GM19328 (cell line): ENCODE measurements at regions not wholly inside any gene's neighbourhood (a gene's known extent, or its start where the extent isn't known, plus 50 kb on each side); places are given as distances from the start of the nearest gene placed in this dataset.
"Not testable (repeated sequence)": the region's sequence is repeated elsewhere in the genome, so short reads cannot be mapped to it uniquely, and the experiment has no call there.

Experiments used
- ATAC-seq: cut with Tn5 transposase; IDR thresholded peaks from one replicate; pipeline ENCODE4 v1.9.1; 2021; ENCODE audit warnings: mild to moderate bottlenecking, moderate library complexity; ENCODE audit not compliant: unreplicated experiment

DNA sequence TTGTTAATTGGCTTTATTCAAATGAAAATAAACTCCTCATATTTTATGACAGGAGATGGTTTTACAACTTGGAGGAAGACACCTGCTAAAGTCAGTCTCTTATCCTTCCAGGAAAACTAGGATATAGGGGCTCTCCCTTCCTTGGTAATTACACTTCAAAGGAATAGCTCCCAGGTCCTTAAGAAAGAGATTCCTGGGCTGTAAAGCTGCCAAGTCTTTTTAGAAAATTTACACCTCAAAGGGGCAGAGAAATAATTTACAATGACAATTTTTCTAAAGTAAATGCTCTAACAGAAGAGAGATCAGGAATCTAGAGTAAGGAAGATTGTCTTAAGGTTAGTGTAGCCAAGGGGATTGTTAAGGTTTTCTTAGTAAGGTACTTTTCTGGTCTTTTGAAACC is 1359.0 kb downstream of the OLFM4 start:
- ATAC-seq = no peak

DNA sequence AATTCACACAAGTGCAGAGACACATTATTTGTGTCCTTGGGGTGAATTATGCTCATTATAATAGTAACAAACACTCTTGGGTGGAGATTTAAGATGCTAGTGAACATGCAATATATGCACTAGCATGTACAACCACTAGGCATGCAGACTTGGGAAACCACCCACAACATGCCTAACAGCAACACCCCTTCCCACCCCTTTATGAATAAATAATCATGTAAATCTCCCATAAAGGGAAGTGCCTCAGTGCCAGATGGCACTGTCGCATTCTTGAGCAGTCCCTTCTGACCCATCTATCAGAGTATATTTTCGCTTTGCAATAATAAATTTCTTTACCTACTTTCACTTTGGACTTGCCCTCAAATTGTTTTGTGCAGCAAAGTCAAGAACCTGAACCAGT is 1362.2 kb downstream of the OLFM4 start:
- ATAC-seq = no peak

DNA sequence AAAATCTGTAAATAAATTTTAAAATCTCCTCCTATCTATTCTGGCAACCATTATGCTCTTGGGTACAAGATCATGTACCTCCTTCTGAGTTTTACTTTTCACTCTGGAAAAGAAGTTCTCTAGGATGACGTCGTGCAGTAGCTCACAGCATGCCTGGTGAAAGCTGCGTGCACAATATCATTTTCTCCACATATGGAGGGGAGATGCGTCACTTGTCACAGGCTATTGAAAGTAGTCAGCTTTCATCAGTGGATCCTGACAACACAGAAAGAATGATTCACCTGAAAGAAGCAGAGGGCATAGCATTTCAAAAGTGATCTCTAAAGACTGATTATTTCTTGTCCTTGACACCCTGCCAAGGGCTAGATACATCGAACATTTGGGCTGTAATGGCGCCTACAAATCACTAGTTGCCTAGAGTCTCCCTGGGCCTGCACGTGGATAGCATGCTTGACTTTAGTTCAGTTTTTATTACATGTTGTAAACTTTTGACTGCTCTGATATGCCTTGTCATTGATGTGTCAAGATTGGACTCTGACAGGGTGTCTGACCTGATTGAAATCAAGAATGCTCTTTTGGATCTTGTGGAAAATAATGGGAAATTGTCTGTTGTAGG is 1365.6 kb downstream of the OLFM4 start:
- ATAC-seq = no peak

DNA sequence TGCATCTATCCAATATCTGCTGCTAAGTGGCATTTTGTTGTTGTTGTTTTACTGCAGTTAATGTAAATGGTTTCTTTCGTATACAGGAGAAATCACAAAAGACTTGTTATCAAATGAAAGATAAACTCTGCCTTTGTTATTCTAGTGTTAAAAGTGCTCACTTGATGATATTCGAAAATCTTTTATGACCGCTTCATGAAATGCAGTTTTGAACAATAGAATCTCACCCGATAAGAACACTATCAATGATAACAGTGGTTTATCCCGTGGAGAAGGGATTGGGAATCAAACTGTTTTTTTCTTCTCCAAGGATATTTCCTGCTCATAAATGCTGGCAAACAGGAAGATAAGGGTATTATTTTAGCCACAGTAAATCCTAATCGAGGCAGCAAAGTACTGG is 1366.3 kb downstream of the OLFM4 start:
- no peak for ATAC-seq

DNA sequence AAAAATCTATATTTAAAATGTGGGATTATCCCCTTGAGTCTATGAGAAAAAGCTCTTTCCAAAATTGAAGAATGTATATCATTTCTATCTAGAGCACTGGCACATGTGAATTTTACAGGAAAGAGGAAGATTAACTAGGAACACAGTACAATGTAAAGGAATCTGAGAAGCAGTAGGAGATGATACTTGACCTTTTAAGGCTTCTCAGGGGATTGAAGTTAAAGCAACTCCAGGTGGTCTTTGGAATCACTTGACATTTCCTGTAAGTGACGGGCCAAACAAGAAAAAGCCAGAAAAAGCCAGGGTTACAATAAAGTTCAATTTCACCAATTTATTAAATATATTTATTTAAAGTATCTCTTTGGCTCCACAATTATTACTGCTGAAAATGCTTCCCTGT is 1373.9 kb downstream of the OLFM4 start:
- ATAC-seq = no peak

DNA sequence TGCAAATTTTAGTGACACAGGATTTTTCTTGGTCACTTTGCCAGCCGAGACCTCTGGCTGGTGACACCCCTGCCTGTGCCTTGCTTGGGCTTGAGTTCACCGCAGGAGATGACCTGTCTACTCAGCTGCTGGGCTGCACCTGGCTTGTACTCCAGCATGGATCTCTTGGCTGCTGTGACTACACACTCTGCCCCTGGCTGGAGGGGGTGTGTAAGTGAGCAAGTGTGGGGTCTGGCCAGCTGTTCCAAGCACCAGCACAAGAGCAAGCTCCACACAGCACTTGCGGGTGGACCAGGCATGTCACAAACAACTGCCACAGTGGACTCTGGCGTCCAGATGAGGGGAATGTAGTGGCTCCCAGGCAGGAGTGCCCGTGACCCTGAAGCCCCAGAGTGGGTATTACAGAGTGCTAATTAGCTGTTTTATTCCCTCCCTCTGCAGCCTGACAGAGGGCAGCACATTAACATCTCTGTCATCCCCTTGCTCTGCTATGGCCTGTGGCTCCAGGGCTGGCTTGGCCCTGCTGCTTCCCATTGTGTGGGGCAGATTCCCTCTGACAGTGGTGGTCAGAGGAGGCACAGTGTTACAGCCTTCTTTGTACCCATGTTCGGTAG is 1387.2 kb downstream of the OLFM4 start:
- ATAC-seq = no peak

DNA sequence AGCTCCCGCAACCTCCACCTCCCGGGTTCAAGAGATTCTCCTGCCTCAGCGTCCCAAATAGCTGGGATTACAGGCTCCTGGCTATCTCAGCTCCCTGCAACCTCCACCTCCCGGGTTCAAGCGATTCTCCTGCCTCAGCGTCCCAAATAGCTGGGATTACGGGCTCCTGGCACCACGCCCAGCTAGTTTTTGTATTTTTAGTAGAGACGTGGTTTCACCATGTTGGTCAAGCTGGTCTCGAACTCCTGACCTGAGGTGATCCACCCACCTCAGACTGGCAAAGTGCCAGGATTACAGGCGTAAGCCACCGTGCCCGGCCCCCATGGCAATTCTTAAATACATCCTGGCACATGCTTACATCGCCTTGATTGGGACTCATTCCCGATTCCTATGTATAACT is 1394.3 kb downstream of the OLFM4 start:
- ATAC-seq = not testable (repeated sequence)

DNA sequence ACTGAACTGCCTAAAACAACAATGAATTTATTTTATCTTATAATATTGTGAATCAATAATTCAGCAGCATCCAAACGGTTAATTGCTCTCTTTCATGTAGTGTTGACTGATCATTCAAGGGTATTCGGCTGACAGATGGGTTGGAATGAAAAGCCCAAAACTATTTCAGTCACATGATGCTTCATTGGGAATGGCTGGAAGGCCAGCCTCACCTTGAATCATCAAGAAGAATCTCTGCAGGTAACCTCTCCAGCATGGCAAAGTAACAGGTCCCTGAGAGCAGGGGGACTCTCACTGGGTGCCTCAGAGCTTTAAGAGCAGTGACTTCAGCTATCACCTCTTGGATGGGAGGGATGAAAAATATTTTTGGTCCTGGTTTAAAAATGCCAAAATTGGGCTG is 1395.7 kb downstream of the OLFM4 start:
- ATAC-seq = no peak

DNA sequence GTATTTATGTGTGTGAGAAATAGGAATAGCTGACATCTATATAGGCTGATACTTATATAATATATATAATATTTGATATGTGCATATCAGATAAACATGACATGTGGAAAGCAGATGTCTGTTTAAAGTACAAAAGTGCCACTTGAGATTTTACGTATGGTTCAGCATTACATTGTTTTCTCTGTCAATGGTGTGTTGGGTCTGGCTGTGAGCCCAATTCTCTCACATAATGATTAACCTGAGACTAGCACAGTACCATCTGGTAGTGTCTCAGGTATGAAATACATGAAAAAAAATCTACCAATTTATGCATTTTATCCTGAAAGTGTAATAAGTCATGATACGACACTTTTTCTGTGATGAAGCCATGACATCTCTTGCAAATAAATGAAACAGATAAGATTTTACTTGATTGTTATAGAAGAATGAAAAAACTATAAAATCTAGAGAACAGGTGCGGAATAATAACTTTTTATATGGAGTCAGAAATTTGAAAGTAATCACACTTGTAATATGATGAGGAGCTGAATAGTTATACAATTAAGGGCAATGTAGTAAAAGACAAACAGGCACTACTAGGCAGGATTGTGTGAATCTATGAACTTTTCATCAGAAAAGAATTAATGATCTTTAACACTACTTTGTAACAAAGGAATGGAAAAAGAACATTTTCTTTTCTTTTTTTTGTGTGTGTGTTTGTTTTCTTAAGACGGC is 1405.0 kb downstream of the OLFM4 start:
- ATAC-seq = no peak

DNA sequence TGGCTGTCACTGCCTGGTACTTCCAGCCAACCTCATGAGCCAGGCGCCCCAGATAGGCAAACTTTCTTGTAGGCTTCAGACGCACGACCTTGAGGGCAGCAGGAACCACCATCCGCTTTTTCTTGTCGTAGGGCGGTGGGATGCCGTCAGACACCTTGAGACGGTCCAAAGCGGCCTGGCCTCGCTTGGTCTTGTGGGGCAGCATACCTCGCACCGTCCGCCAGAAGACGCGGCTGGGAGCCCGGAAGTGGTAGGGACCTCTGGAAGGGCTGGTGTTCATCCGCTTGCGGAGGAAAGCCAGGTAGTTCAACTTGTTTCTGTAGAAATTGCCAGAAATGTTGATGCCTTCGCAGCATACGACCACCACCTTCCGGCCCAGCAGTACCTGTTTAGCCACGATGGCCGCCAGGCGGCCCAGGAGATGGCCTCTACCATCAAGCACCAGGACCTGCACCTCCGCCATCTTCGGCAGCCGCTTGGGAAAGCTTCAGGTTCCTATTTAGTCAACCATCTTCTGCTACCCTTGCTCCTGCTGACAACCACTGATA is 1412.3 kb downstream of the OLFM4 start:
- not testable (repeated sequence) for ATAC-seq

DNA sequence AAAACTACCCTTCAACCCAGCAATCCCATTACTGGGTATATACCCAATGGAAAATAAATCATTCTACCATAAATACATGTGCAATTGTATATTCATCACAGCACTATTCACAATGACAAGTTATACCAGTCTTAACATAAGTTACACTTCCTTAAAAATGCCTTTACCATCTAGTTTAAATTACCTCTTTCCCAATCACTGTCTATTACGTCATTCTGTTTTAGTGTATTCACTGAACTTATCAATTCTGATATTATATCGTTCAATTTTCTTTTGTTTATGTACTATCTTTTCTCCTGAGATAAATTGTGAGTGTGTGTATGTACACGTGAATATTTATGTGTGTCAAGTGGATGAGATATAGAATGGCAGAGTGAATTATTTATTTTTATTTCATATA is 1416.8 kb downstream of the OLFM4 start:
- ATAC-seq = no peak

DNA sequence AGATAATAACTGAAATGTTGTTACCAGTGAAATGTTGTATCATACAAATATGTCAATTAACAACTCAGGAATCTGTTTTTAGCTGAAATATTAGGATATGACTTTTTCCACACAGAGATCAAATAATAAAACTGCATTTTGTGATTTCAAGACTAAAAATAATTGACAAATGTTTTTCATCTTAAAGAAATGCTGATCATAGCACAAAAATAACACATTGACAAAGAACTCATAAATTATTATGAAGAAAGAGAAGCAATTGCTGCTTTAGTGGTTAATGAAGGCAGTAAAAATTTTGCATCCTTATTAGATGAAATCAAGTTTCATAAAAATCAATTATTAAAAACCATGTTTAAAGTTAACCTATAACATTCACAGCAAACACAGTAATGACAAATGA is 1417.3 kb downstream of the OLFM4 start:
- no peak for ATAC-seq

DNA sequence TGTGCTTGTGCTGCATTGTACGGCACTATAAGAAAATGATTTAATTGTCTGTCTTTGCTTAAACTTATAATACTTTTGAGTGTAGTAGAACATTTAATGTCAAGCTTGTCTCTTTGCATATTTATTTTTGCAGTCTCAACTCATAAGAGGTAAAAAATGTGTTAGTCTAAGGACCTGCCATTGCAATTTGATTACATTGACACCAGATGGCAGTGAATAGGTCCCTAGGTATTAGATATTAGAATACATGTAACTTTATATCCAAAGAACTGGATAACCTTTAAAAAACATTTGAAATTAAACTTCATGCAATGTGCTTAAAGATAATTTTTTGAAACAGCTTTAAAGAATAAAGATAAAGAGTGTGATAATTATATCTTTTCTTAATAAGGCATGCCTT is 1421.3 kb downstream of the OLFM4 start:
- no peak for ATAC-seq

DNA sequence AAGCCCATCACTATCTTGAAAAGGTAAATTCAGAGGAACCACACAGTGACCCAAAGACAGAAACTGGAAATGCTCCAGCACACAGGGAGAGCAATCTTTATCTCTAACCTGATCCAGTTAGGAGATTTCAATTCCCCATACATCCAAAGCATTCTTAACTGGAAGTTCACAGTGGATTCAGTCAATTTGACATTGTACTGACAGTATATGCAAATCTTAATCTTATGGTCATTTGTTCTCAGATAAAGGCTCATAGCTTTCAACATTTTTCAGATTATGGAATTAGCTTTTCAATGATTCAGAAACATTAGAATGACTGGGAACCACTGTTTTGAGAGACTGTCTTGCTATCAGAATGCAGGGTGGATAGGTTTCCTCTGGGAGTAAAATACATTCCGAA is 1455.6 kb downstream of the OLFM4 start:
- no peak for ATAC-seq

DNA sequence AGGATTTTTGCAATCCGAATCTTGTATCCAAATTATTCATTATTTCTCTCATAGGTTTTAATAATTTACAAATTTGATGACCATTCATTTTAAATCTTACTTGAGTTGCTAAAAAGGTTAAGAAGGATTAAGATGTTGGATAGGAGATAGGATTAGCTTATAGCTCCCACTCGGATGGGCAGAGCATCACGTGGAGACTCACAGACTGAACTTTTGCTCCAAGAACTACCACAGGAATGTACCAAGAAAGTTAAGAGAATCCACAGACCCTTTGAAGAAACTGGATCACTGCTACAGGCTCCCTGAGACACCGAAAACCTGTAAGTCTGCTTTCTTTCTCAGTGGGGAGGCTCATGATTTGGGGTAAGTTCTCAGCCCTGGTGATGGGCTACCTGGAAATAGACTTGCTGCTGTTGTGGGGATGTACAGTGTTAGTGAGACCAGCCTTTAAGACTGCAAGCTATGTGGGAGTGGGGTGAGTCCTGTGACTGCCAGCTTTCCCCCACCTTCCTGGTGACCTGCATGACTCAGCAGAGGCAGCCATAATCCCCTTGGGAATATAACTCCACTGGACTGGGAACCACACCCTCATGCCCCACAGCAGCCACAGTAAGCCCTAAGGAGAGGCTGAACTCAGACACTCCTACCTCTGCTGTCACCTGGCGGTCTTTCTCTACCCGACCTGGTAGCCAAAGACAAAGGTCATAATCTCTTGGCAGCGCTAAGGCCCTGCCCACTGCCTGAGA is 1458.0 kb downstream of the OLFM4 start:
- ATAC-seq = no peak

DNA sequence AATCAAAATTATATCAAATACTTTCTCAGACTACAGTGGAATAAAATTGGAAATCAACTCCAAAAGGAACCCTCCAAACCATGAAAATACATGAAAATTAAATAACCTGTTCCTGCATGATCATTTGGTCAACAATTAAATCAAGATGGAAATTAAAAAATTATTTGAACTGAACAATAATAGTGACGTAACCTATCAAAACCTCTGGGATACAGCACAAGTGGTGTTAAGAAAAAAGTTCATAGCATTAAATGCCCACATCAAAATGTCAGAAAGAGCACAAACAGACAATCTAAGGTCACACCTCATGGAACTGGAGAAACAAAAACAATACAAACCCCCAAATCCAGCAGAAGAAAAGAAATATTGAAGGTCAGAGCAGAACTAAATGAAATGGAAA is 1460.7 kb downstream of the OLFM4 start:
- no peak for ATAC-seq

DNA sequence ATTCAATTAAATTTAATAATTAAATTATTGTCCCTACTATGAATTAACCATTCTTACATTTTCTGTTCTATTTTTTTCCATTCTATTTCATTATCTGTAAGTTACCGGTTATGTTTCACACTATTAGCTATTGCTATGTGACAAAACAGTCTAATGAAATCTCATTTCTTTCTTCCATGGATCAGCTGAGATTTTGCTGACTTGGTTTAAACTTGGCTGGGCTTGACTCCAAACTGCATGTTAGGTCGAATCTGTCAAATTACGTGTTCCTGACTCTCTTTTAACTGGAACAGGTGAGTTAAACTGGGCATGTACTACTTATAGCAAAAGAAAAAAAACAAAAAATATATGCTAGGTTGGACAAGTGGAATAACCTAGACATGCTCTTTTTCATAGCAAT is 1464.4 kb downstream of the OLFM4 start:
- ATAC-seq = no peak

DNA sequence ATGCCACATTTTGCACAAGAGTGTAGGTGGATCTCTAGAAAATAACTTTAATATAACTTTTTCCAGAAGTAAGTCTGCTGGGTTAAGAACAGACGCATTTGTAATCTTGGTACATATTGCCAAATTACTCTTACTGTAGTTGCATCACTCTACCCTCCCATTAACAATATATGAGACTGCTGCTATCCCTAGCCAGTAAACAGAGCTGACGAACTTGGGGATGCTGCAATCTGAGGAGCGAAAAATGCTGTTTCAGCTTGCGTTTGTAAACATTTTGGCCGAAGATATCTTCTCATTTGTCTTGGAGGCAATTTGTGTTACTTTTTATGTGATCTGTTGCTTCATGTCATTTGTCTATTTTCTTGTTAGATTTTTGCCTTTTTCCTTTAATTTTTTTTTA is 1482.8 kb downstream of the OLFM4 start:
- ATAC-seq = no peak

DNA sequence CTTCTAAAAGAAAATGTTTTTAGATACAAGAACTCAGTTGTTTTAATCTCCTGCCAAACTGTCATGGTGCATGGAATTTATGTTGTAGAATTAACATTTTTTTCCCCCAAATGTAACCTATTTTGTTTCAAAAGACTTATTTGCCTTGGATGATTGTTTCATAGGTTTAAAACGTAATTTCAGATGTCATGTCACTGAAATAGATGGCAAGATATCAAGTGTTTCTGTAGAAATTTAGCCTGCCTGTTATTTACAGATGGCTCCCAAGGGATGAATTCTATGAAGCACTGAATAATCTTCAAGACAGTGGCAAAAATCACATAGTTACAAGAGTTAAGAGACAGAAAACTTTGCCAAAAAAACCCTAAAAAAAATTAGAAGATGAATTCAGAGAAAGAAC is 1484.6 kb downstream of the OLFM4 start:
- no peak for ATAC-seq

DNA sequence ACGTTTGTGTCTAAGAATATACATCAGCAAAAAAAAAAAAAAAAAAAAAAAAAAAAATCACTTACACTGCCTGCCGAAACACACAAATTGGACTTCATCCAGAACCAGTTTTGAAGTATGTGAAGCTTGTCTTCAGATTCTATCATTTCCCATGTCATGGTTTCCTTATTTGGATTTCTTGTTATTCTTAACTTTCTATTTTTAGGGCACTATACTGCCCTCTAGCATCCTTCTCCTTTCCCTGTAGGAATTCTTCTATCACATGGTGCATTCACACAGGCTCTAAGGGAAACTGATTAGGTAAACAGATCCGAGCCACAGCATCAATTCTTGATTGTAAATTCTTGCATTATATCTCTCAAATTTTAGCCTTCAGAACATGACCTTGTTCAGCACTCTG is 1507.5 kb downstream of the OLFM4 start:
- ATAC-seq = no peak

DNA sequence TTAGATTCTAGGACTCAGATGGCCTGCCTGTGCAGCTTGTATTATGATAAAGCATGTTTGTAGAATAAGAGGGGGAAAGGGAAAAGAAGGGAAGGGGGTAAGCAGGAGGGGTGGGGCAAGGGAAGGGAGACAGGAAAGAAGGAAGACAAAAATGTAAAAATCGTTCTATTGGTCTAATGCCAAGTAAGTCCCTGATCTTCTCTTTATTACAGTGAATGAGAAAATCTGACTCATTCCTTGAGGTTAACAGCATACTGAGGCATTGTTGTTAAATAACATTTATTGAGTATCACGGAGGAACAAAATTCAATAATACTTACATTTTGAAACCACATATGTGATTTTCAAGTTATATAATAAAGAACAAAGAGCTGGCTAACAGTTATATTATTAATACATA is 1534.7 kb downstream of the OLFM4 start:
- ATAC-seq = no peak

DNA sequence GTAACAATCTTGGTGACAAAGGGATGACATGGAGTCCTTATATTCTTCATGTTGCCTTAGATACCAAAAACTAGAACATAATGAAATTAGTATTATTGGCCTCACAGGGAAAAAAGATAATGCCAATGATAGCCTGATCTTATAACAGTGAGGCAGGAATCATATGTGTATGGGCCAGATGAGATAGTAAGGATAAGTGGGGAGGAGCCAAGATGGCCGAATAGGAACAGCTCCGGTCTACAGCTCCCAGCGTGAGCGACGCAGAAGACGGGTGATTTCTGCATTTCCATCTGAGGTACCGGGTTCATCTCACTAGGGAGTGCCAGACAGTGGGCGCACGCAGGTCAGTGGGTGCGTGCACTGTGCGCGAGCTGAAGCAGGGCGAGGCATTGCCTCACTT is 1543.4 kb downstream of the OLFM4 start:
- not testable (repeated sequence) for ATAC-seq
